IMR-90 (cell line): ENCODE measurements at regions not wholly inside any gene's neighbourhood (a gene's known extent, or its start where the extent isn't known, plus 50 kb on each side); places are given as distances from the start of the nearest gene placed in this dataset.

Experiments used
- ATAC-seq: fragments of 200-7000 bp; cut with Tn5 transposase; 2 replicates; pipeline ENCODE4 v1.9.1; 2020; ENCODE audit warnings: low read depth, mild to moderate bottlenecking, moderate library complexity
- BruUV-seq: library from RNA; stranded (reverse); fragments of 400-500 nt; replicated peaks from 2 replicates; lab custom pipeline; 2021; lab: Mats Ljungman, UMichigan
- CTCF ChIA-PET: fragments of 300-600 bp; formaldehyde crosslinking; extraction: SDS; loops from one replicate; lab custom pipeline; 2021; ENCODE audit warnings: antibody characterized with exemption; lab: Yijun Ruan, JAX
- POLR2A ChIA-PET: fragments of 300-600 bp; sonication (Branson Sonifier 250); formaldehyde crosslinking; loops from one replicate; lab custom pipeline; 2022; ENCODE audit warnings: antibody characterized with exemption; ENCODE audit not compliant: unreplicated experiment; lab: Charles Lee
- DNase-seq: peaks from one replicate; pipeline ENCODE4 v3.0.0; 2013
- H2AFZ ChIP-seq: replicated peaks from 2 replicates; pipeline ENCODE3; 2013; ENCODE audit warnings: low read length, mild to moderate bottlenecking; ENCODE audit not compliant: poor library complexity
- H2AK5ac ChIP-seq: 2 replicates; pipeline ENCODE4 v1.6.1; 2013; ENCODE audit warnings: low read depth, low read length, inconsistent platforms
- H2AK9ac ChIP-seq: replicated peaks from 2 replicates; pipeline ENCODE3; 2013; ENCODE audit warnings: mild to moderate bottlenecking, low read depth, low read length, moderate library complexity; ENCODE audit not compliant: poor library complexity
- H2BK120ac ChIP-seq: 2 replicates; pipeline ENCODE4 v1.6.1; 2013; ENCODE audit warnings: low read depth, low read length, inconsistent platforms
- H2BK15ac ChIP-seq: 3 replicates; pipeline ENCODE4 v1.6.1; 2013; ENCODE audit warnings: low read depth, low read length, inconsistent platforms
- H2BK20ac ChIP-seq: 2 replicates; pipeline ENCODE4 v1.6.1; 2013; ENCODE audit warnings: low read depth, mild to moderate bottlenecking, inconsistent platforms, low read length, moderate library complexity
- H2BK5ac ChIP-seq: 2 replicates; pipeline ENCODE4 v1.6.1; 2013; ENCODE audit warnings: mild to moderate bottlenecking, low read depth, low read length, inconsistent platforms; ENCODE audit not compliant: poor library complexity, severe bottlenecking
- H3K14ac ChIP-seq: replicated peaks from 2 replicates; pipeline ENCODE4 v1.6.1; 2013; ENCODE audit warnings: low read depth, low read length, inconsistent platforms
- H3K18ac ChIP-seq: 2 replicates; pipeline ENCODE4 v1.6.1; 2013; ENCODE audit warnings: low read depth, low read length, control low read depth
- H3K23ac ChIP-seq: 2 replicates; pipeline ENCODE4 v1.6.1; 2013; ENCODE audit warnings: low read depth, low read length, inconsistent platforms
- H3K27ac ChIP-seq: 2 replicates; pipeline ENCODE4 v1.5.1; 2013; ENCODE audit warnings: mild to moderate bottlenecking, control low read depth, low read length; ENCODE audit not compliant: insufficient read depth
- H3K27me3 ChIP-seq: 2 replicates; pipeline ENCODE4 v1.6.1; 2013; ENCODE audit warnings: low read length; ENCODE audit not compliant: control insufficient read depth, insufficient read depth
- H3K36me3 ChIP-seq: 2 replicates; pipeline ENCODE4 v1.6.1; 2013; ENCODE audit warnings: low read length, mixed read lengths; ENCODE audit not compliant: control insufficient read depth, insufficient read depth
- H3K4ac ChIP-seq: 2 replicates; pipeline ENCODE4 v1.6.1; 2013; ENCODE audit warnings: low read depth, low read length, inconsistent platforms
- H3K4me1 ChIP-seq: 2 replicates; pipeline ENCODE4 v1.6.1; 2013; ENCODE audit warnings: low read length, mixed read lengths; ENCODE audit not compliant: control insufficient read depth, insufficient read depth
- H3K4me2 ChIP-seq: 2 replicates; pipeline ENCODE4 v1.6.1; 2013; ENCODE audit warnings: low read depth, mild to moderate bottlenecking, control low read depth, low read length, moderate library complexity
- H3K4me3 ChIP-seq: 2 replicates; pipeline ENCODE4 v1.5.1; 2013; ENCODE audit warnings: low read depth, mild to moderate bottlenecking, control low read depth, low read length, moderate library complexity; ENCODE audit not compliant: insufficient read depth
- H3K56ac ChIP-seq: 2 replicates; pipeline ENCODE4 v1.6.1; 2013; ENCODE audit warnings: low read length, inconsistent platforms; ENCODE audit not compliant: insufficient read depth; ENCODE audit errors: extremely low read depth
- H3K79me1 ChIP-seq, 2 experiments: 2 replicates each; pipeline ENCODE4 v1.6.1; 2013; ENCODE audit warnings: low read length in 2 of 2, inconsistent platforms in 1 of 2, low read depth in 1 of 2
- H3K9ac ChIP-seq: 2 replicates; pipeline ENCODE4 v1.6.1; 2013; ENCODE audit warnings: low read depth, low read length, control low read depth
- H3K9me1 ChIP-seq: 2 replicates; pipeline ENCODE4 v1.6.1; 2013; ENCODE audit warnings: low read length, inconsistent platforms; ENCODE audit not compliant: insufficient read depth
- H3K9me3 ChIP-seq: 2 replicates; pipeline ENCODE4 v1.6.1; 2013; ENCODE audit warnings: low read length; ENCODE audit not compliant: control insufficient read depth, insufficient read depth
- H4K20me1 ChIP-seq: 2 replicates; pipeline ENCODE4 v1.6.1; 2013; ENCODE audit warnings: low read length, inconsistent platforms; ENCODE audit not compliant: insufficient read depth
- H4K5ac ChIP-seq: 2 replicates; pipeline ENCODE4 v1.6.1; 2013; ENCODE audit warnings: mild to moderate bottlenecking, low read depth, low read length, control low read depth
- H4K8ac ChIP-seq, 2 experiments: 2 replicates each; pipeline ENCODE4 v1.6.1; 2013; ENCODE audit warnings: low read depth in 2 of 2, low read length in 2 of 2, control low read depth in 1 of 2, inconsistent platforms in 1 of 2
- H4K91ac ChIP-seq: 2 replicates; pipeline ENCODE4 v1.6.1; 2013; ENCODE audit warnings: low read depth, low read length, inconsistent platforms; ENCODE audit not compliant: insufficient read depth
- BHLHE40 ChIP-seq: fragments of 150-350 bp; IDR thresholded peaks from 2 replicates; pipeline ENCODE4 v1.6.1; 2016; ENCODE audit warnings: mild to moderate bottlenecking, low read depth, low read length
- CEBPB ChIP-seq: IDR thresholded peaks from 2 replicates; pipeline ENCODE4 v1.6.1; 2012; ENCODE audit warnings: low read depth, low read length, improper control_type of control experiment
- CHD1 ChIP-seq: IDR thresholded peaks from 2 replicates; pipeline ENCODE4 v1.6.1; 2012; ENCODE audit warnings: low read depth, low read length, improper control_type of control experiment
- ELK1 ChIP-seq: fragments of 150-350 bp; IDR thresholded peaks from 2 replicates; pipeline ENCODE4 v1.6.1; 2016; ENCODE audit warnings: low read depth, mild to moderate bottlenecking, low read length, moderate library complexity, borderline replicate concordance
- FOS ChIP-seq: fragments of 150-350 bp; IDR thresholded peaks from 2 replicates; pipeline ENCODE4 v1.6.1; 2016; ENCODE audit warnings: low read depth, low read length
- MAFK ChIP-seq: IDR thresholded peaks from 2 replicates; pipeline ENCODE4 v1.6.1; 2012; ENCODE audit warnings: low read depth, low read length, improper control_type of control experiment
- MAZ ChIP-seq: IDR thresholded peaks from 2 replicates; pipeline ENCODE4 v1.6.1; 2012; ENCODE audit warnings: low read depth, mild to moderate bottlenecking, low read length, improper control_type of control experiment, moderate library complexity, borderline replicate concordance
- MXI1 ChIP-seq: IDR thresholded peaks from 2 replicates; pipeline ENCODE4 v1.6.1; 2012; ENCODE audit warnings: low read depth, mild to moderate bottlenecking, low read length, moderate library complexity, borderline replicate concordance
- NFE2L2 ChIP-seq: fragments of 150-350 bp; IDR thresholded peaks from 2 replicates; pipeline ENCODE4 v1.6.1; 2016; ENCODE audit warnings: low read depth, mild to moderate bottlenecking, low read length
- POLR2A ChIP-seq: IDR thresholded peaks from 2 replicates; pipeline ENCODE4 v1.6.1; 2012; ENCODE audit warnings: mild to moderate bottlenecking, low read depth, low read length
- RAD21 ChIP-seq: IDR thresholded peaks from 2 replicates; pipeline ENCODE4 v1.6.1; 2012; ENCODE audit warnings: low read length, improper control_type of control experiment
- RCOR1 ChIP-seq: IDR thresholded peaks from 2 replicates; pipeline ENCODE4 v1.6.1; 2012; ENCODE audit warnings: mild to moderate bottlenecking, low read length, improper control_type of control experiment; ENCODE audit not compliant: insufficient replicate concordance
- RFX5 ChIP-seq: IDR thresholded peaks from 2 replicates; pipeline ENCODE4 v1.8.0; 2012; ENCODE audit warnings: low read depth, mild to moderate bottlenecking, low read length, moderate library complexity
- SMC3 ChIP-seq: fragments of 150-350 bp; IDR thresholded peaks from 2 replicates; pipeline ENCODE4 v1.6.1; 2016; ENCODE audit warnings: low read depth, mild to moderate bottlenecking, antibody characterized with exemption, low read length, moderate library complexity
- USF2 ChIP-seq: fragments of 150-350 bp; IDR thresholded peaks from 2 replicates; pipeline ENCODE4 v1.6.1; 2017; ENCODE audit warnings: mild to moderate bottlenecking, antibody characterized with exemption, low read length, low read depth
- WGBS, 2 experiments: methylation state at CpG; one replicate each; pipeline versions ENCODE4 v1.1.5 to v1.1.7; 2013; ENCODE audit warnings: missing lambda C conversion rate in 2 of 2; ENCODE audit not compliant: insufficient read length in 1 of 2; ENCODE audit errors: extremely low coverage in 2 of 2; 5-methylcytosine and 5-hydroxymethylcytosine counted together
- dilution Hi-C: fragments of 300-500 bp; cut with HindIII; formaldehyde crosslinking; loops from one replicate; pipeline ENCODE4 v1.14.3; 2018; ENCODE audit warnings: low sequenced_read_pairs; ENCODE audit not compliant: unreplicated experiment
- in situ Hi-C: fragments of 300-500 bp; cut with MboI; formaldehyde crosslinking; loops from 3 replicates; pipeline ENCODE4 v1.14.3; 2019; ENCODE audit warnings: low sequenced_read_pairs, inconsistent platforms, mixed read lengths
- intact Hi-C: fragments of 100-400 bp; cut with micrococcal nuclease; formaldehyde crosslinking; loops from 2 replicates; pipeline ENCODE4 v1.10.0; 2022
- TF ChIP-seq, protein P1 (sequence below): conservative IDR thresholded peaks from 2 replicates; pipeline ENCODE4 v1.5.1; 2012; ENCODE audit warnings: mild to moderate bottlenecking, low read depth, low read length, improper control_type of control experiment

DNA sequence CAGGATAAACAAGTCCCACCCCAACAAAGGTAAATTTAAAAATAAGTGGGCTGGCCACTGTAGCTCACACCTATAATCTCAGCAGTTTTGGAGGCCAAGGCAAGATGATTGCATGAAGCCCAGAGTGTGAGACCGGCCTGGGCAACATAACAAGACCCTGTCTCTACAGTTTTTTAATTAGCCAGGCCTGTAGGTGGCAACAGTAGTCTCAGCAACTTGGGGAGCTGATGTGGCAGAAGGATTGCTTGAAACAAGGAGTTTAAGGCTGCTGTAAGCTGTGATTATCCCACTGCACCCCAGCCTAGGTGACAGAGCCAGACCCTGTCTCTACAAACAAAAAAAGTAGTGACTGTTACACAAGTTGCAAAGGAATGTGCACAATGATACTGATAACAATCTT, 74.6 kb upstream of the FAAH2 start:
- Histone ChIP-seq H2AK5ac (no peak overlapping the region), H3K9me1 (no peaks in the 10 kb centered on the region), H4K91ac (no peak overlapping the region), H4K20me1 (no peaks in the 10 kb centered on the region), H2AFZ (no peak overlapping the region), H3K27ac (no peak overlapping the region), H3K18ac (no peak overlapping the region), H2AK9ac (no peak overlapping the region), H2BK20ac (no peak overlapping the region), H3K14ac (no peak overlapping the region), H3K9ac (no peak overlapping the region), H2BK120ac (no peak overlapping the region), H3K36me3 (no peaks in the 10 kb centered on the region), H3K27me3 (no peaks in the 10 kb centered on the region), H3K4me1 (no peaks in the 10 kb centered on the region), H2BK15ac (no peak overlapping the region), H4K5ac (no peak overlapping the region), H3K9me3 (no peaks in the 10 kb centered on the region; the same call in 1 of the 2 replicates), H3K23ac (no peak overlapping the region), H2BK5ac (no peak overlapping the region), H3K79me1 (no peaks in the 10 kb centered on the region), H4K8ac (no peak overlapping the region), H3K4me3 (no peak overlapping the region), H3K4me2 (no peak overlapping the region), H3K56ac (no peak overlapping the region), H3K4ac (no peak overlapping the region)
- POLR2A ChIA-PET: no interaction called here
- intact Hi-C loops (no loop called here), dilution Hi-C loops (no loop called here), in situ Hi-C loops (no loop called here)
- DNase-seq: no peak
- TF ChIP-seq ELK1 (no peak), RFX5 (no peak), MAFK (no peak), MXI1 (no peak), RCOR1 (no peak), POLR2A (no peak), SMC3 (no peak), FOS (no peak), CEBPB (no peak), BHLHE40 (no peak), MAZ (no peak), CHD1 (no peak), NFE2L2 (no peak), RAD21 (no peak), USF2 (no peak)
- TF ChIP-seq, protein P1, sequence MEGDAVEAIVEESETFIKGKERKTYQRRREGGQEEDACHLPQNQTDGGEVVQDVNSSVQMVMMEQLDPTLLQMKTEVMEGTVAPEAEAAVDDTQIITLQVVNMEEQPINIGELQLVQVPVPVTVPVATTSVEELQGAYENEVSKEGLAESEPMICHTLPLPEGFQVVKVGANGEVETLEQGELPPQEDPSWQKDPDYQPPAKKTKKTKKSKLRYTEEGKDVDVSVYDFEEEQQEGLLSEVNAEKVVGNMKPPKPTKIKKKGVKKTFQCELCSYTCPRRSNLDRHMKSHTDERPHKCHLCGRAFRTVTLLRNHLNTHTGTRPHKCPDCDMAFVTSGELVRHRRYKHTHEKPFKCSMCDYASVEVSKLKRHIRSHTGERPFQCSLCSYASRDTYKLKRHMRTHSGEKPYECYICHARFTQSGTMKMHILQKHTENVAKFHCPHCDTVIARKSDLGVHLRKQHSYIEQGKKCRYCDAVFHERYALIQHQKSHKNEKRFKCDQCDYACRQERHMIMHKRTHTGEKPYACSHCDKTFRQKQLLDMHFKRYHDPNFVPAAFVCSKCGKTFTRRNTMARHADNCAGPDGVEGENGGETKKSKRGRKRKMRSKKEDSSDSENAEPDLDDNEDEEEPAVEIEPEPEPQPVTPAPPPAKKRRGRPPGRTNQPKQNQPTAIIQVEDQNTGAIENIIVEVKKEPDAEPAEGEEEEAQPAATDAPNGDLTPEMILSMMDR: no peak
- BruUV-seq: no TSS peak
- WGBS, 2 experiments: no CpG with 5 or more reads among the region's 1 CpG
- no peak for ATAC-seq
- CTCF ChIA-PET: no interaction called here
